Sigmoid colon (tissue), 4 donors: ENCODE measurements at regions not wholly inside any gene's neighbourhood (a gene's known extent, or its start where the extent isn't known, plus 50 kb on each side); places are given as distances from the start of the nearest gene placed in this dataset.

Experiments
- CTCF ChIP-seq, 4 experiments: fragments of 450-650 bp in 3 of 4; fragments of 200-600 bp in 1 of 4; IDR thresholded peaks; one replicate each; pipeline ENCODE4 v1.5.1; 2016 to 2019; ENCODE audit warnings: antibody characterized with exemption in 4 of 4, mild to moderate bottlenecking in 3 of 4, moderate library complexity in 2 of 4
- EP300 ChIP-seq, 4 donors: sonication (generic); formaldehyde crosslinking; IDR thresholded peaks; one replicate each; pipeline ENCODE4 v1.6.1; 2017; ENCODE audit warnings: antibody characterized with exemption in 4 of 4

GRCh38 chr11:133708547-133709051 is 136.7 kb downstream of the SPATA19 start:
- TF ChIP-seq EP300 (IDR thresholded peaks at IDR 0.05) = no peak
- TF ChIP-seq CTCF (IDR thresholded peaks at IDR 0.05) = no peak
